OCI-LY1 (cell line): ENCODE measurements at regions not wholly inside any gene's neighbourhood (a gene's known extent, or its start where the extent isn't known, plus 50 kb on each side); places are given as distances from the start of the nearest gene placed in this dataset.

Source experiments
- H2AFZ ChIP-seq: fragments of 200-600 bp; sonication (generic), shearing (Covaris generic); 2 replicates; pipeline ENCODE4 v1.6.0; 2014; ENCODE audit warnings: antibody characterized with exemption, mild to moderate bottlenecking, low read length
- H3F3A ChIP-seq: fragments of 200-600 bp; sonication (generic), shearing (Covaris generic); 2 replicates; pipeline ENCODE4 v1.6.0; 2014; ENCODE audit warnings: mild to moderate bottlenecking, antibody characterized with exemption, low read length, moderate library complexity; ENCODE audit not compliant: insufficient read depth
- H3K27ac ChIP-seq: fragments of 200-600 bp; sonication (generic); 2 replicates; pipeline ENCODE4 v1.5.1; 2014; ENCODE audit warnings: low read length, mixed run types, mild to moderate bottlenecking, low read depth; ENCODE audit not compliant: poor library complexity, severe bottlenecking
- H3K27me3 ChIP-seq: fragments of 200-600 bp; sonication (generic); 2 replicates; pipeline ENCODE4 v1.6.0; 2014; ENCODE audit warnings: antibody characterized with exemption, mild to moderate bottlenecking, low read length, moderate library complexity; ENCODE audit not compliant: insufficient read depth
- H3K36me3 ChIP-seq: fragments of 200-600 bp; sonication (generic); 2 replicates; pipeline ENCODE4 v1.6.1; 2014; ENCODE audit warnings: mild to moderate bottlenecking, antibody characterized with exemption, low read length, moderate library complexity, mixed read lengths; ENCODE audit not compliant: insufficient read depth
- H3K4me1 ChIP-seq: fragments of 200-600 bp; sonication (generic); 2 replicates; pipeline ENCODE4 v1.5.1; 2014; ENCODE audit warnings: mild to moderate bottlenecking, low read length, moderate library complexity; ENCODE audit not compliant: insufficient read depth, severe bottlenecking
- H3K4me2 ChIP-seq: fragments of 200-600 bp; sonication (generic), shearing (Covaris generic); 2 replicates; pipeline ENCODE4 v1.6.1; 2014; ENCODE audit warnings: low read length
- H3K4me3 ChIP-seq: fragments of 200-600 bp; sonication (generic); 2 replicates; pipeline ENCODE4 v1.5.1; 2014; ENCODE audit warnings: low read length, low read depth, mild to moderate bottlenecking, mixed read lengths; ENCODE audit not compliant: poor library complexity, severe bottlenecking
- H3K79me2 ChIP-seq: fragments of 200-600 bp; shearing (Covaris generic); 2 replicates; pipeline ENCODE4 v1.6.1; 2016; ENCODE audit warnings: mixed run types, low read length, mixed read lengths; ENCODE audit not compliant: insufficient read depth
- H3K9ac ChIP-seq: fragments of 200-600 bp; sonication (generic), shearing (Covaris generic); 2 replicates; pipeline ENCODE4 v1.6.1; 2014; ENCODE audit warnings: mild to moderate bottlenecking, low read length, mixed read lengths
- H3K9me2 ChIP-seq: fragments of 200-600 bp; sonication (generic), shearing (Covaris generic); 2 replicates; pipeline ENCODE4 v1.6.1; 2014; ENCODE audit warnings: low read depth, mild to moderate bottlenecking, low read length, mixed read lengths
- H3K9me3 ChIP-seq: fragments of 200-600 bp; shearing (Covaris generic); 2 replicates; pipeline ENCODE4 v1.6.1; 2014; ENCODE audit warnings: low read length, mixed read lengths
- H4K20me1 ChIP-seq: fragments of 200-600 bp; sonication (generic), shearing (Covaris generic); 2 replicates; pipeline ENCODE4 v1.6.0; 2016; ENCODE audit warnings: mild to moderate bottlenecking, low read length; ENCODE audit not compliant: insufficient read depth
- EZH2 ChIP-seq: fragments of 200-600 bp; sonication (generic), shearing (Covaris generic); IDR thresholded peaks from 2 replicates; pipeline ENCODE4 v1.8.0; 2017; ENCODE audit warnings: borderline replicate concordance, mixed run types, mild to moderate bottlenecking, antibody characterized with exemption, low read length, moderate library complexity, mixed read lengths
- TF ChIP-seq, protein P1 (sequence below): fragments of 200-600 bp; sonication (generic), shearing (Covaris generic); IDR thresholded peaks from 2 replicates; pipeline ENCODE4 v1.5.1; 2017; ENCODE audit warnings: mild to moderate bottlenecking, antibody characterized with exemption, low read length, moderate library complexity, mixed read lengths

- Histone ChIP-seq H4K20me1 (no peaks in the 10 kb centered on the region), H3K36me3 (no peaks in the 10 kb centered on the region), H2AFZ (no peak overlapping the region), H3K4me3 (no peak overlapping the region), H3K9ac (no peak overlapping the region), H3K27ac (no peak overlapping the region), H3K4me2 (no peak overlapping the region), H3F3A (no peaks in the 10 kb centered on the region), H3K4me1 (no peaks in the 10 kb centered on the region), H3K9me2 (no peaks in the 10 kb centered on the region), H3K79me2 (no peaks in the 10 kb centered on the region), H3K27me3 (no peaks in the 10 kb centered on the region), H3K9me3 (no peaks in the 10 kb centered on the region)
- no peak for TF ChIP-seq EZH2
- TF ChIP-seq, protein P1, sequence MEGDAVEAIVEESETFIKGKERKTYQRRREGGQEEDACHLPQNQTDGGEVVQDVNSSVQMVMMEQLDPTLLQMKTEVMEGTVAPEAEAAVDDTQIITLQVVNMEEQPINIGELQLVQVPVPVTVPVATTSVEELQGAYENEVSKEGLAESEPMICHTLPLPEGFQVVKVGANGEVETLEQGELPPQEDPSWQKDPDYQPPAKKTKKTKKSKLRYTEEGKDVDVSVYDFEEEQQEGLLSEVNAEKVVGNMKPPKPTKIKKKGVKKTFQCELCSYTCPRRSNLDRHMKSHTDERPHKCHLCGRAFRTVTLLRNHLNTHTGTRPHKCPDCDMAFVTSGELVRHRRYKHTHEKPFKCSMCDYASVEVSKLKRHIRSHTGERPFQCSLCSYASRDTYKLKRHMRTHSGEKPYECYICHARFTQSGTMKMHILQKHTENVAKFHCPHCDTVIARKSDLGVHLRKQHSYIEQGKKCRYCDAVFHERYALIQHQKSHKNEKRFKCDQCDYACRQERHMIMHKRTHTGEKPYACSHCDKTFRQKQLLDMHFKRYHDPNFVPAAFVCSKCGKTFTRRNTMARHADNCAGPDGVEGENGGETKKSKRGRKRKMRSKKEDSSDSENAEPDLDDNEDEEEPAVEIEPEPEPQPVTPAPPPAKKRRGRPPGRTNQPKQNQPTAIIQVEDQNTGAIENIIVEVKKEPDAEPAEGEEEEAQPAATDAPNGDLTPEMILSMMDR: no peak
Measured at GRCh38 chr2:122166820-122167219, 411.4 kb downstream of the TSN start.

- TF ChIP-seq EZH2: no peak
- TF ChIP-seq, protein P1: no peak
- Histone ChIP-seq H3K27ac (no peak overlapping the region), H3K9ac (no peak overlapping the region), H3K9me2 (no peaks in the 10 kb centered on the region), H3K4me3 (no peak overlapping the region), H4K20me1 (no peaks in the 10 kb centered on the region), H3K27me3 (no peaks in the 10 kb centered on the region), H3K4me2 (no peak overlapping the region), H3F3A (no peaks in the 10 kb centered on the region), H3K36me3 (no peaks in the 10 kb centered on the region), H3K9me3 (no peaks in the 10 kb centered on the region), H3K79me2 (no peaks in the 10 kb centered on the region), H3K4me1 (no peaks in the 10 kb centered on the region), H2AFZ (no peak overlapping the region)
Measured at GRCh38 chr2:122167515-122167914, 412.1 kb downstream of the TSN start.

GRCh38 chr2:122168799-122169198 lies 413.3 kb downstream of the TSN start:
- H3K4me2 ChIP-seq: no peak overlapping the region
- no peak overlapping the region for H3K9ac ChIP-seq
- no peaks in the 10 kb centered on the region for H3K9me3 ChIP-seq
- no peaks in the 10 kb centered on the region for H3K36me3 ChIP-seq
- H2AFZ ChIP-seq: no peak overlapping the region
- no peaks in the 10 kb centered on the region for H3K4me1 ChIP-seq
- TF ChIP-seq EZH2: no peak
- TF ChIP-seq, protein P1: no peak
- H3K27me3 ChIP-seq: no peaks in the 10 kb centered on the region
- H4K20me1 ChIP-seq: no peaks in the 10 kb centered on the region
- no peaks in the 10 kb centered on the region for H3K79me2 ChIP-seq
- H3K27ac ChIP-seq: no peak overlapping the region
- H3K4me3 ChIP-seq: no peak overlapping the region
- H3F3A ChIP-seq: no peaks in the 10 kb centered on the region
- H3K9me2 ChIP-seq: no peaks in the 10 kb centered on the region
